ENCODE measurements at regions not wholly inside any gene's neighbourhood (a gene's known extent, or its start where the extent isn't known, plus 50 kb on each side); places are given as distances from the start of the nearest gene placed in this dataset.

- Histone ChIP-seq H3K4me3 (ENCODE audit: low read depth, low read length) (no peak overlapping the region), H3K9me3 (ENCODE audit: control insufficient read depth, insufficient read depth, low read depth, low read length) (no peaks in the 10 kb centered on the region), H3K36me3 (ENCODE audit: control insufficient read depth in 2 of 2, insufficient read depth in 1 of 2, low read length in 2 of 2) (no peaks in the 10 kb centered on the region), H3K4me1 (ENCODE audit: control insufficient read depth, insufficient read depth, low read length) (no peaks in the 10 kb centered on the region), H3K27ac (ENCODE audit: extremely low read depth, low read depth, low read length) (no peak overlapping the region)
- TF ChIP-seq ZNF169 (tag by site-specific recombination; IDR thresholded peaks at IDR 0.05) (no peak), ZXDB (tag by site-specific recombination; IDR thresholded peaks at IDR 0.05) (no peak), EGR2 (tag by site-specific recombination; IDR thresholded peaks at IDR 0.05; ENCODE audit: low read depth) (no peak), ZNF354C (tag by site-specific recombination; IDR thresholded peaks at IDR 0.05; ENCODE audit: borderline replicate concordance, low read depth) (no peak), ZNF223 (tag by site-specific recombination; IDR thresholded peaks at IDR 0.05) (no peak), ZNF311 (tag by site-specific recombination; IDR thresholded peaks at IDR 0.05; ENCODE audit: borderline replicate concordance) (no peak), ZBTB49 (tag by site-specific recombination; IDR thresholded peaks at IDR 0.05; ENCODE audit: low read depth) (no peak), AEBP2 (tag by site-specific recombination; IDR thresholded peaks at IDR 0.05; ENCODE audit: borderline replicate concordance) (no peak), ZNF670 (tag by site-specific recombination; IDR thresholded peaks at IDR 0.05; ENCODE audit: low read depth) (no peak), MZF1 (tag by site-specific recombination; IDR thresholded peaks at IDR 0.05; ENCODE audit: borderline replicate concordance) (no peak), ZNF184 (tag by site-specific recombination; IDR thresholded peaks at IDR 0.05) (no peak)
- CTCF ChIA-PET, result no interaction called here
- POLR2A ChIA-PET, result no interaction called here
These were observed 727.6 kb upstream of the CHRM3 start for GRCh38 chr1:238658763-238659162.

- Histone ChIP-seq H3K4me1 (ENCODE audit: control insufficient read depth, insufficient read depth, low read length) (no peaks in the 10 kb centered on the region), H3K4me3 (ENCODE audit: low read depth, low read length) (no peak overlapping the region), H3K27ac (ENCODE audit: extremely low read depth, low read depth, low read length) (no peak overlapping the region), H3K9me3 (ENCODE audit: control insufficient read depth, insufficient read depth, low read depth, low read length) (no peaks in the 10 kb centered on the region), H3K36me3 (ENCODE audit: control insufficient read depth in 2 of 2, insufficient read depth in 1 of 2, low read length in 2 of 2) (no peaks in the 10 kb centered on the region)
- ChIA-PET CTCF (interaction anchor here (0.6 kb wide), 1 partner anchor 248 kb away, joined by 4 read pairs; no protein-coding TSS in a partner anchor), POLR2A (no interaction called here)
- TF ChIP-seq ZNF639 (tag by site-specific recombination; IDR thresholded peaks at IDR 0.05) (no peak), ZNF433 (tag by site-specific recombination; IDR thresholded peaks at IDR 0.05; ENCODE audit: low read depth) (no peak), ZNF239 (tag by site-specific recombination; IDR thresholded peaks at IDR 0.05) (no peak), ZNF624 (tag by site-specific recombination; IDR thresholded peaks at IDR 0.05) (no peak), ZNF571 (tag by site-specific recombination; IDR thresholded peaks at IDR 0.05) (no peak), ZNF146 (tag by site-specific recombination; IDR thresholded peaks at IDR 0.05) (no peak), REST (tag by site-specific recombination; IDR thresholded peaks at IDR 0.05) (no peak), ZSCAN30 (tag by site-specific recombination; IDR thresholded peaks at IDR 0.05) (no peak), TRIM28 (IDR thresholded peaks at IDR 0.05; ENCODE audit: borderline replicate concordance, low read length) (no peak), ZBTB48 (tag by site-specific recombination; IDR thresholded peaks at IDR 0.05) (no peak), ZBTB11 (tag by site-specific recombination; conservative IDR thresholded peaks at IDR 0.05; ENCODE audit: low read depth) (no peak), ZSCAN23 (tag by site-specific recombination; IDR thresholded peaks at IDR 0.05) (no peak), ZNF266 (tag by site-specific recombination; IDR thresholded peaks at IDR 0.05; ENCODE audit: low read depth) (no peak)
These were observed 732.6 kb upstream of the CHRM3 start for GRCh38 chr1:238653693-238654321.
